HPDE6-E6E7 (cell line): ENCODE measurements at regions not wholly inside any gene's neighbourhood (a gene's known extent, or its start where the extent isn't known, plus 50 kb on each side); places are given as distances from the start of the nearest gene placed in this dataset.
"Not testable (repeated sequence)": the region's sequence is repeated elsewhere in the genome, so short reads cannot be mapped to it uniquely, and the experiment has no call there.

ENCODE experiments used
- DNase-seq: peaks from one replicate; pipeline ENCODE4 v3.0.0; 2011; ENCODE audit warnings: missing footprints; ENCODE audit errors: extremely low spot score

- no peak for DNase-seq
These were observed 51.9 kb upstream of the ZNF217 start for GRCh38 chr20:53645582-53645897.

- not testable (repeated sequence) for DNase-seq
These were observed 50.5 kb upstream of the ZNF217 start for GRCh38 chr20:53644108-53644507.
